Esophagus (tissue), 2 donors: ENCODE measurements at regions not wholly inside any gene's neighbourhood (a gene's known extent, or its start where the extent isn't known, plus 50 kb on each side); places are given as distances from the start of the nearest gene placed in this dataset.
A peak's percentile ranks its signal among the peaks of the same experiment; 100 is the strongest.

ENCODE experiments used
- H3K27ac ChIP-seq, 2 donors: one replicate each; pipeline ENCODE4 v1.5.1; 2013; ENCODE audit warnings: low read depth in 2 of 2, mild to moderate bottlenecking in 2 of 2, inconsistent platforms in 1 of 2, low read length in 1 of 2, moderate library complexity in 1 of 2
- H3K27me3 ChIP-seq, 2 donors: one replicate each; pipeline ENCODE4 v1.6.1; 2013; ENCODE audit warnings: low read length in 2 of 2, control low read depth in 1 of 2, mild to moderate bottlenecking in 1 of 2; ENCODE audit not compliant: insufficient read depth in 2 of 2, control insufficient read depth in 1 of 2
- H3K36me3 ChIP-seq, 2 donors: one replicate each; pipeline ENCODE4 v1.6.1; 2013; ENCODE audit warnings: low read length in 1 of 2; ENCODE audit not compliant: control insufficient read depth in 2 of 2, insufficient read depth in 2 of 2
- H3K4me1 ChIP-seq, 2 donors: one replicate each; pipeline ENCODE4 v1.6.1; 2013; ENCODE audit warnings: low read length in 1 of 2; ENCODE audit not compliant: control insufficient read depth in 2 of 2, insufficient read depth in 2 of 2
- H3K4me3 ChIP-seq, 2 donors: one replicate each; pipeline ENCODE4 v1.5.1; 2013; ENCODE audit warnings: low read length in 2 of 2, mild to moderate bottlenecking in 2 of 2, low read depth in 1 of 2, moderate library complexity in 1 of 2
- H3K9me3 ChIP-seq, 2 donors: one replicate each; pipeline ENCODE4 v1.6.1; 2013; ENCODE audit warnings: mild to moderate bottlenecking in 2 of 2, low read depth in 1 of 2, low read length in 1 of 2, moderate library complexity in 1 of 2; ENCODE audit not compliant: control insufficient read depth in 2 of 2, insufficient read depth in 1 of 2
- WGBS, 2 donors: extraction: QIAGEN DNeasy Blood & Tissue Kit; methylation state at CpG; one replicate each; pipeline ENCODE4 v1.1.7; 2013; 5-methylcytosine and 5-hydroxymethylcytosine counted together
- donor health status: healthy with polysubstance abuse.
- donor health status: Bipolar disorder and iron deficiency.

DNA sequence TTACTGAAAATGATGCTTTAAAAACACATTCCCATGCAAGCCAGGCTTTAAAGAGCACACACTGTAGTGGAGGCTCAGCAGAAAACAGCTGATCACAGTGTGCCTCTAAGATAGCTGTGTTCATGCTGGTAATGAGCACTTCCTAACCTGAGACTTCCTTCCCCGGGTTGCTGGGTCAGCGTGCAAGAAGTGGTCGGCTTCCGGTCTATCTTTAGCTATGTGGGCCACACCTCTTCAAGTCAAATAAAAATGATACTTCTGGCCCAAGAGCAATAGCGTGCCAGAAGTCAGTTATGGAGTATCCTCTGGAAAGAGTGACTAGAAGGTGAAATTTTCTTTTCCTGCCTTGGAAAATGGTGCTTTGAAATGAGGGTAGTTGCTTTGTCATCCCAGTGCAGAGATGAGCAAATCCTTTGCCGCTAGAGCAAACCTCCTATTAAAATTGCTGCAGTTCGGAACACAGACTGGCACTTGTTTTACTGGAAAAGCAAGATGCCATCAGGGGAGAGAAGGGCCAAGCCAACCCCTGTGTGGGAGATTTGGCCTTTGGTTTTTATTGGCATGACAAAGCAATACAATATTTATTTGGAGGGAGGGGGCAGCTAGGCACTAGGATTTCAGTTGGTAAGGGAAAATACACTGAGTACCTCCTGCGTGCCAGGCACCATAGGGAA is 64.2 kb downstream of the ARHGAP35 start:
- Histone ChIP-seq H3K9me3 (no peaks in the 10 kb centered on the region), H3K27ac (peak overlapping the region; percentile 91 to 97), H3K4me1 (peaks cover 6 to 14% of the 10 kb centered on the region in 2 donors), H3K4me3 (no peak overlapping the region), H3K27me3 (no peaks in the 10 kb centered on the region), H3K36me3 (peaks cover 0 to 9% of the 10 kb centered on the region in 2 donors)
- 19 to 26% methylated on average over 8 of the region's 8 CpGs for WGBS, 2 donors

DNA sequence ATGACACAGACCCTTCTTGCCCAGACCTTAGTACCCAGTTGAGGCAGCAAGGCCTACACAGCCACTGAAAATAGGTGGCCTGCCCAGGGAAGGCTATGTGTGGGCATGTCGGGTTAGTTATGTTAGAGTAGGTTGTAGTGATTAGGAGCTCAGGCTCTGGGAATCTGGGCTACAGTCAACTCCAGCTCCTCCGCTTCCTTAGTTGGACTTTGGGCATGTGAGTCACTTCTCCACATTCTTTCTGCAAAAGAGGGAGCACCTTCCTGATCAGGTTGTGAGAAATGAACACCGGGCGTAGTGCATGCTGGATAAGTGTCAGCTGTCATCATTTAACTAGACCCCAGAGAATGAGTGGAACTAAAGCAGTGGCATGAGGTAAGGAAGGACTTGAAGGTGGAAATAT is 64.8 kb downstream of the ARHGAP35 start:
- WGBS, 2 donors = 49 to 55% methylated on average over 4 of the region's 4 CpGs
- H3K4me1 ChIP-seq = peaks cover 6 to 14% of the 10 kb centered on the region in 2 donors
- H3K9me3 ChIP-seq = no peaks in the 10 kb centered on the region
- H3K4me3 ChIP-seq = no peak overlapping the region
- no peaks in the 10 kb centered on the region for H3K27me3 ChIP-seq
- peak overlapping the region; percentile 91 to 97 for H3K27ac ChIP-seq
- H3K36me3 ChIP-seq = peaks cover 0 to 9% of the 10 kb centered on the region in 2 donors

DNA sequence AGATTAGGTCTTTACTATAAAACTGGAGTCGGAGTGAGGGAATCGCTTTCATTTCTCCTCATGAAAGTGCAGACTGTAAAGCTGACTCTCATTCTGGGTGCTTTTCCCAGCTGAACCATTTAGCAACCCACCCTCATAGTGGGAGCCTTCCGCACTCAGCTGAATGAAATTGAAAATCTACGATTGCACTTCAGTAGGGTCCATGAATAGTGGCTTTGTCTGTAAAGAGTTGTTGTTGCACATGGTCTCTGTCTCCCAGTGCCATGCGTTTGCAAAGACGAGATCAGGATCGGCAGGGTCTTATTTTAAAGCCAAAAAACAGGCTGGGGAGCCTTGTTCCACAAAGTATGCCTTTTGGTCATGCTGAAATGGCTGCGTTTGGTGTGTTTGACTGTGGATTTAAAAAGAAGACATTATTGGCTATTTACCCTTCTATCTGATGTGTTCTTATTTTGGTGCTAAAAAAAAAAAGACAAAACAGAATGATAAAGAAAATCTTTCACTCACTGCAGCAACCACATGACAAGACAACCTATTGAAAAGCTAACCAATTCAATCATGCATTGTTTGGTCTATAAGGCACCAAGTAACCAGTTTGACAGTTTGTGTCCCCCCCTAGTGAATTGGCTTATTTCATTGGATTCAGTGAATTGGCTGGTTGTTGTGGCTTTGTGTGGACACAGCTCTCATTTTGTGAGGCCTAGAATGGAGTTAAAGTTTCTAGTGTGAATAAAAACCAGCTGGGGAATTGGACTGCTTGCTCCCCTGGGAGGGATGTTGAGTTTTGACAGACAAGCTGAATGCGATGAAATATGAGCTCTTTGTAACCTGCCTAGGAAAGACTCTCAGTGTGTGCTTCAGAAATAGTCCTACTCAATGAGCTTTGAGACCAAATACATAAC is 65.6 kb downstream of the ARHGAP35 start:
- H3K4me1 ChIP-seq = peaks cover 6 to 14% of the 10 kb centered on the region in 2 donors
- H3K9me3 ChIP-seq = no peaks in the 10 kb centered on the region
- H3K4me3 ChIP-seq = no peak overlapping the region
- H3K27me3 ChIP-seq = no peaks in the 10 kb centered on the region
- H3K27ac ChIP-seq = peak overlapping the region; percentile 75 to 91
- 61 to 71% methylated on average over 9 of the region's 9 CpGs for WGBS, 2 donors
- peaks cover 0 to 9% of the 10 kb centered on the region in 2 donors for H3K36me3 ChIP-seq

DNA sequence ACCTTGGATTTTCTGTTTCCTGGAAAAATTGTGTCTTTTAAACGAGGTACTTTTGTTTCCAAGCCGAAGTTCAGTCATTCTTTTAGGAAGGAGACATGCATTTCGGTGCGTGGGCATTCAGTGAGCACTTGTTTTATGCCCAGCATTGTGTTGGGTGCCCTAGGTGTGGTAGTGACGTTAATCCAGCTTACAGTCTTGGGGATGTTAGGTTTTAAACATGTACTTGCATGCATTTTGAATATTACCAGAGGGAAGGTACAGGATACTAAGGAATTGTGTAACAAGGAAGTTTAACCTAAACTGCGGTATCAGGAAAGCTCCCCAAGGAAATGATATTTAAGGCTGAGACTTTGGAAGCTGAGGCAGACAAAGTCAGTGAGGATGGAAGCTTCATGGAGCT is 66.3 kb downstream of the ARHGAP35 start:
- H3K27me3 ChIP-seq = no peaks in the 10 kb centered on the region
- peaks cover 0 to 3% of the 10 kb centered on the region in 2 donors for H3K36me3 ChIP-seq
- no peak overlapping the region for H3K4me3 ChIP-seq
- peaks cover 6 to 14% of the 10 kb centered on the region in 2 donors for H3K4me1 ChIP-seq
- no peaks in the 10 kb centered on the region for H3K9me3 ChIP-seq
- 43 to 47% methylated on average over 6 of the region's 6 CpGs for WGBS, 2 donors
- H3K27ac ChIP-seq = peak overlapping the region; percentile 83 to 87

DNA sequence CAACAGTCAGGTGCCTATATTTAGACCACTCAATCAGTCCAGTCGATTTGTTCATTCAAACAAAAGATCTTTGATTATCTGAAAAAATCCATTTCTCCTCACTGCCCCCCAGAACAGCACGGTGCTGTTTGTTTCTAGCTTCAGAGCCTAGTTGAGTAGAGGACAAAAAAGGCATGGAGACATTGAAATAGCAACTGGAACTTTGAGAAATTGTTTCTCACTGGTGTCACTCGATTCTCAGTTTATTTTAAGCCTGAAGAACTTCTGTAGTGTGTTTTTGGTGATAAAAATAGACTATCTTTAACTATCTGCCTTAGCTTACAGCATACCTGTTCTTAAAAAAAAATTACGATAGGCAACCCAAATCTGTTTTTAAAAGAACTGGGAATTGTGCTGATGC is 67.1 kb downstream of the ARHGAP35 start:
- peak overlapping the region in 1 of 2 donors; percentile 83 for H3K27ac ChIP-seq

DNA sequence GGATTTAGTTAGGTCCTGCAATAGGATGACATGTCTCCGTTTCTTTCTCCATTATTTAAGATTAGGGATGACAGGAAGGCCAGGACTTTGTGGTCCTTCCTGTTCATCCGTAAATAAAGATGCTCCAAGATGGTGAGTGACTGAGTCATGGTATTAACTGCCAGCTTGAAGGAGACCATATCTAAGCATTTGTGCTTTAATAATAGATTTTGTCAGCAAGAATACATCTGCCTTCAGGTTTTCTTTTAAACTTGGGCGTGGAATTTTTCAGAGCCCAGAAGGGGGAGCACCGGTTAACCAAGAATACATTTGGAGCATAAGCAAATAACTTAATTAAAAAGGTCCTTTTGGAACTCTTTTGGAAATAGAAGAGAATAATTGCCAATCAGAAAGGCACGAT is 68.2 kb downstream of the ARHGAP35 start:
- Histone ChIP-seq H3K4me1 (peaks cover 6 to 14% of the 10 kb centered on the region in 2 donors), H3K9me3 (no peaks in the 10 kb centered on the region), H3K36me3 (no peaks in the 10 kb centered on the region)

More for the DNA sequence above, 67.1 kb downstream of the ARHGAP35 start:
- peaks cover 6 to 14% of the 10 kb centered on the region in 2 donors for H3K4me1 ChIP-seq
- H3K9me3 ChIP-seq = no peaks in the 10 kb centered on the region
- no peaks in the 10 kb centered on the region for H3K27me3 ChIP-seq
- H3K4me3 ChIP-seq = no peak overlapping the region
- no peaks in the 10 kb centered on the region for H3K36me3 ChIP-seq
- 51 to 53% methylated on average over 4 of the region's 4 CpGs for WGBS, 2 donors

DNA sequence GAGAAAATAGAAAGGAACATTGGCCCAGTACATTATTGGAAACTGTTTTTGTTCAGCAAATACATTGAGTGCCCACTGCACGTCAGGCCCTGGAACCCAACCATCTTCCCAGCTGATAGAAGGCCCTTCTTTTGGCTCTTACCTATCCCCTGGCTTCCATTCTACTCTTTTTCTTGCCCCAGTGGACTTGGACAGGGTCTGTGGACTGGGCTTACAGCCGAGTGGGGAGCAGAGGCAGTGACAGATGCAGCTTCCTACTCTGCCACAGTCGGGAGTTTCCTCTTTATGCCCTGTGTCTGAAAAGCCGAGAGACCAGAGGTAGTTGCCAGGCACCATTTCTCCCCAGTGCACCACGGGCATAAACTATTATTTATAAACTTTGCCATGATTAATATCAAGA is 70.4 kb downstream of the ARHGAP35 start:
- H3K27ac ChIP-seq = no peak overlapping the region
- no peaks in the 10 kb centered on the region for H3K9me3 ChIP-seq
- no peaks in the 10 kb centered on the region for H3K27me3 ChIP-seq
- H3K36me3 ChIP-seq = no peaks in the 10 kb centered on the region
- H3K4me3 ChIP-seq = no peak overlapping the region
- peaks cover 2 to 3% of the 10 kb centered on the region in 2 donors for H3K4me1 ChIP-seq
- WGBS, 2 donors = 61 to 67% methylated on average over 5 of the region's 5 CpGs

More for the DNA sequence above, 68.2 kb downstream of the ARHGAP35 start:
- no peak overlapping the region for H3K4me3 ChIP-seq
- no peak overlapping the region for H3K27ac ChIP-seq
- no peaks in the 10 kb centered on the region for H3K27me3 ChIP-seq
- 61 to 76% methylated on average over 5 of the region's 5 CpGs for WGBS, 2 donors

DNA sequence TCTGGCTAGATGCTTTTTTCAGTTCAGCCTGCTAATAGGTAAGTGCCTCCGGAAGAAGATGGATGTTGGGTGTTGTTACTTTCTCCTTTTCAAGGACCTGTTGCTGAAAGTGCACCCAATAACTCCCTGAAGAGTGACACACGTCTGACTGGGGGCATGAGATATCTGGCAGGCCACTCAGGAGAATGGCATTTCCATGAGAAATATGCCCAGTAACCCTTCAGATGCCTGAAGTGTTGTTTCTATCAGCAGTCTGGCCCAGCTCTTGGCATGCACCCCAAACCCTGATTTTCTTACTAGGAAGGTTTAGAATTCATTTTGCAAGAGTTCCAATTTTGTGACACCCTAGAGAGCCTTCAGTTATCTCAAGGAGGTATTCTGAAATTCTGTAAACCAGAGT is 71.5 kb downstream of the ARHGAP35 start:
- Histone ChIP-seq H3K36me3 (peaks cover under 1 to 1% of the 10 kb centered on the region in 2 donors), H3K4me3 (no peak overlapping the region), H3K27me3 (no peaks in the 10 kb centered on the region), H3K4me1 (no peaks in the 10 kb centered on the region), H3K27ac (no peak overlapping the region), H3K9me3 (no peaks in the 10 kb centered on the region)
- 56 to 60% methylated on average over 2 of the region's 2 CpGs for WGBS, 2 donors

DNA sequence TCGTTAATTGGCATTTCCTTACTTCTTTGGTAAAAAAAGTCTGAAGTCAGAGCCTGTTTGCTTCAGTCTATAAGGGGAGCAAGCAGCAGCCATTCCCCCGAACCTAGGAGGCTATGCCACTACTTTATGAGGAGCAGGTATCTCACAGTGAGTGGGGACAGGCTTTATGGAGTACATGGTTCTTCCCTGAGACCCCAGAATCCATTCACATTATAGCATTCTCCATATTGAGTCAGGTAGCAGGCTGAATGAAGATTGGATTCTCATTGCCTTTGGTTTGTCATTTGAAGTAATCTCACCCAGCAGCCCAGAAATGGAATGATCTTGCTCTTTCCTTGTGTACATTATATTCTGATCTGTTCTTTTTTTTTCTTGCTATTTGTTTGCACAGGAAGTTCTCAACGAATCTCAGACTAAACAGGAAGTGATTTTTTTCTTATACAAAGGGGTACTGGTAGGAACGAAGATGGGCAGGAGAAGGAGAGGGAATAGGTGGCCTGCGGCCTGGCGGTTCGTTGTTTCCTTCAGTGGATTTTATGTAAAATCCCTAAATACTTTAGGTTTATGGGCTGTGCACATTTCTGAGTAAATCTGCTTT is 74.4 kb downstream of the ARHGAP35 start:
- Histone ChIP-seq H3K4me1 (no peaks in the 10 kb centered on the region), H3K27me3 (no peaks in the 10 kb centered on the region), H3K9me3 (no peaks in the 10 kb centered on the region), H3K27ac (no peak overlapping the region), H3K36me3 (peaks cover 3% of the 10 kb centered on the region in 2 donors), H3K4me3 (no peak overlapping the region)
- 70 to 75% methylated on average over 7 of the region's 7 CpGs for WGBS, 2 donors
